ENCODE measurements at regions not wholly inside any gene's neighbourhood (a gene's known extent, or its start where the extent isn't known, plus 50 kb on each side); places are given as distances from the start of the nearest gene placed in this dataset.

DNA sequence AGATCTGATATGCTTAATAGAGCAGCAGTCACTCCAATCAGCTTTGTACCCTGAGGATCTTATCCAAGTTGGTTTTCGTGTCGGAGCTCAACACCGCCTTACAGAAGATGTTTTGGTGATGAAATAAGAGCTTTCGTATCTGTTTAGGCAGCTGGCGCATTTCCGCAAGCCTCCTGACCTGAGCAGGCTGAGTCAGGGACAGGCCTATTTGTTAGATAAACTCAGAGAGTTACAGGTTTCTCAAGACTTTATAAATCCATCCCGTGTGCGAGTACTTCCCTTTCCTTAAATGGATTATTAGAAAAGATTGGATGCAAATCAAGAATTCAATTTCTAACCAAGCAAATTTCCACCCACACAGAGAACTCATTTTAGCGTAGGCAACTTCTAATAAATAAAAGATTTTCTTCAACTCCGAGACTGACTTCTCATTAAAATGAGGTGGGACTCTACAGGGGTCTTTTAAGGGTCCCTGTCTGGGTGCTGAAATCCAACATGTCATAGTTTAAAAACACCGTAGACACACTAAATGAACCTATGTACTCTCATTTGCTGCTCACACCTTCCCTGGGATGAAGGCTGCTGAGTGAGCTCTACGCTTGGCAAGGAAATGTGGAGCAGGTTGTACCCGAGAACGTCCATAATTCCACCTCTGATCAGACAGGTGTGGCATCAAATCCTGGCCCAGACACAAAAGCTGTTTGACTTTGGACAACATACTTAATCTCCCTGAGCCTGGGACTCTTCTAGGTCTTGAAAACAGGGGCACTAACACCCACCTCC is 106.9 kb upstream of the F3 start:
- Histone ChIP-seq H3K36me3 (ENCODE audit: insufficient read depth in 1 of 2, low read depth in 1 of 2) (no peaks in the 10 kb centered on the region), H3K27me3 (ENCODE audit: insufficient read depth in 3 of 3, low read length in 2 of 3) (peaks cover 0 to 3% (median 0%) of the 10 kb centered on the region in 3 donors), H3K4me3 (no peak overlapping the region), H3K27ac (no peak overlapping the region), H3K4me1 (no peaks in the 10 kb centered on the region), H3K9me3 (no peaks in the 10 kb centered on the region)
- ATAC-seq (peak in 3 of 4 donors; percentile 35 to 44 (median 41)), DNase-seq (peak; percentile 61 to 76)
- TF ChIP-seq, protein P1, sequence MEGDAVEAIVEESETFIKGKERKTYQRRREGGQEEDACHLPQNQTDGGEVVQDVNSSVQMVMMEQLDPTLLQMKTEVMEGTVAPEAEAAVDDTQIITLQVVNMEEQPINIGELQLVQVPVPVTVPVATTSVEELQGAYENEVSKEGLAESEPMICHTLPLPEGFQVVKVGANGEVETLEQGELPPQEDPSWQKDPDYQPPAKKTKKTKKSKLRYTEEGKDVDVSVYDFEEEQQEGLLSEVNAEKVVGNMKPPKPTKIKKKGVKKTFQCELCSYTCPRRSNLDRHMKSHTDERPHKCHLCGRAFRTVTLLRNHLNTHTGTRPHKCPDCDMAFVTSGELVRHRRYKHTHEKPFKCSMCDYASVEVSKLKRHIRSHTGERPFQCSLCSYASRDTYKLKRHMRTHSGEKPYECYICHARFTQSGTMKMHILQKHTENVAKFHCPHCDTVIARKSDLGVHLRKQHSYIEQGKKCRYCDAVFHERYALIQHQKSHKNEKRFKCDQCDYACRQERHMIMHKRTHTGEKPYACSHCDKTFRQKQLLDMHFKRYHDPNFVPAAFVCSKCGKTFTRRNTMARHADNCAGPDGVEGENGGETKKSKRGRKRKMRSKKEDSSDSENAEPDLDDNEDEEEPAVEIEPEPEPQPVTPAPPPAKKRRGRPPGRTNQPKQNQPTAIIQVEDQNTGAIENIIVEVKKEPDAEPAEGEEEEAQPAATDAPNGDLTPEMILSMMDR (IDR thresholded peaks at IDR 0.05) = no peak
- 34 to 60% (median 41%) methylated on average over 14 of the region's 14 CpGs for WGBS, 3 donors
- intact Hi-C loops (cut with DNase I) = no loop called here

DNA sequence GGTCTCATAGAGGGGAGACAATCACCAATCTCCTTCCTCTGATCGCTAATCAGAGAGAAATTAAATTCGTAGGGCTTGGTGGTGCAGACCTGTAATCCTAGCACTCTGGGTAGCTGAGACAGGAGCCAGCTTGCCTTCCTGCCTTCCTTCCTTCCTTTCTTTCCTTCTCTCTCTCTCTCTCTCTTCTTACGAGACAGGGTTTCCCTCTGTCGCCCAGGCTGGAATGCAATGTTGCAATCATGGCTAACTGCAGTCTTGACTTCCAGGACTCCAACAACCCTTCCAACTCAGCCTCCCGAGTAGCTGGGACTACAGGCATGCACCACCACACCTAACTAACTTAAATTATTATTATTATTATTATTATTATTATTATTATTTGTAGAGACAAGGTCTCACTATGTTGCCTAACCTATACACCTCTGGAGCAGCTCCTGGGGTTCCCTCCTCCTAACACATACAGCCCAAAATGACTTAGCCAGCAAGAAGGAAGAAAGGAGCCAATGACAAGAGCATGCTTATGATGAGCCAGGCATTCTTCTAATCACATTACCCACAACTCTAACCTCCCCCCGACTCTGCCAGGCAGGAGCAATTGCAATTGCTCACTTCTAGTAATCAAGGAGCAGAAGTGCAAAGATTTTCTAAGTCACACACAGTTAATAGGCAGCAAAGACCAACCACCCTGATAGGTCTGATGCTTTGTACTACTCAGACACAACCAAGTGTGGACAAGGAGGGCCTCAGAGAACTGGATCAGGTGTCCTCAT is 105.4 kb upstream of the F3 start:
- no peaks in the 10 kb centered on the region for H3K36me3 ChIP-seq (ENCODE audit: insufficient read depth in 1 of 2, low read depth in 1 of 2)
- ATAC-seq = no peak
- peaks cover 0 to 3% (median 2%) of the 10 kb centered on the region in 3 donors for H3K27me3 ChIP-seq (ENCODE audit: insufficient read depth in 3 of 3, low read length in 2 of 3)
- no peak for DNase-seq
- no peaks in the 10 kb centered on the region for H3K4me1 ChIP-seq
- H3K9me3 ChIP-seq = no peaks in the 10 kb centered on the region
- TF ChIP-seq, protein P1 (IDR thresholded peaks at IDR 0.05) = no peak
- WGBS, 3 donors = 87 to 92% (median 88%) methylated on average over 6 of the region's 6 CpGs
- intact Hi-C loops (cut with DNase I) = no loop called here
- no peak overlapping the region for H3K4me3 ChIP-seq
- H3K27ac ChIP-seq = no peak overlapping the region

DNA sequence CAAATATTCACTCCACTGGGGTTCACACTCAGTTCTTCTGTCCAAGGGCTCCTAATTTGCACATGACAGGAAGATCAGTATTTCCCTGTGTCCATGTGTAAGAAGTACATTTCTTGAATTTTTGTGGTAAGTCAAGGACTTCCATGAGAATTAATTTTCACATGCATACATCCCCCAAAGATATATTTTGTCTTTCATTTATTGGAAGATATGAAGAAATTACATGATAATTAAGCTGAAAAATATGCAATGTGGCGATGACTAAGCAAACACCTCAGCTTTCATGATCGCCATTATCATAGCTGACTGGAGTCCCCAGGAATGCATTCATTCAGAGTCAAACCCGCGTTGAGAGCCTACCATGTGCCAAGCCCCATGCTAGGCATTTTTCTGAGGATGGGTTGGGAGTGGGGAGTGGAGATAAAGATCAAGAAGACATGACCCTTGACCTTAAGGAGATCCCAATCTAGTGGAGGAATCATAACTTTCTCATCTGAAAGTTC is 104.6 kb upstream of the F3 start:
- Histone ChIP-seq H3K27me3 (ENCODE audit: insufficient read depth in 3 of 3, low read length in 2 of 3) (peaks cover 0 to 2% (median 0%) of the 10 kb centered on the region in 3 donors), H3K9me3 (no peaks in the 10 kb centered on the region), H3K27ac (no peak overlapping the region), H3K4me3 (no peak overlapping the region), H3K4me1 (no peaks in the 10 kb centered on the region), H3K36me3 (ENCODE audit: insufficient read depth in 1 of 2, low read depth in 1 of 2) (no peaks in the 10 kb centered on the region)
- TF ChIP-seq, protein P1 (IDR thresholded peaks at IDR 0.05) = no peak
- DNase-seq = no peak
- WGBS, 3 donors = 95 to 99% (median 95%) methylated on average over 4 of the region's 4 CpGs
- intact Hi-C loops (cut with DNase I) = no loop called here
- no peak for ATAC-seq

DNA sequence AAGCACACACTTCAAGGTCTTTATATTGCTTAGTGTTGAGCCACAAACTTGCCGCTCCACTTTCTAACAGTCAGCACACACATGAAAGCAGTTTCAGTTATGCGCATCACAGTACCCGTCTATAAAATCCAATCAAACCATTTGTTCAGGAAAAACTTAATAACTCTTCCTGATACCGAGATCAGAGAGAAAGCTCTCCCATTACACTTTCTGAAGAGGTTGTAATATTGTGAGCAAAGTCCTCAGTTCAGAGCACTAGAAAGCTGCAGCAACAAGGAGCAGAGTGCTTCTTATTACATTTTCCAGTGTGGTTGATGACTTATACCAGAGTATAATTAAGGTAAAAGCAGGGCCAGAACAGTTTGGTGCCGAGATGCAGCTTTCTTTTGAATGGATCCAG is 102.8 kb upstream of the F3 start:
- ATAC-seq (no peak), DNase-seq (no peak)
- no peaks in the 10 kb centered on the region for H3K36me3 ChIP-seq (ENCODE audit: insufficient read depth in 1 of 2, low read depth in 1 of 2)
- H3K4me1 ChIP-seq = no peaks in the 10 kb centered on the region
- WGBS, 3 donors = 83 to 91% (median 87%) methylated on average over 5 of the region's 5 CpGs
- no peak overlapping the region for H3K4me3 ChIP-seq
- TF ChIP-seq, protein P1 (IDR thresholded peaks at IDR 0.05) = no peak
- H3K27me3 ChIP-seq (ENCODE audit: insufficient read depth in 3 of 3, low read length in 2 of 3) = peaks cover 0 to 2% (median 0%) of the 10 kb centered on the region in 3 donors
- intact Hi-C loops (cut with DNase I) = no loop called here
- H3K9me3 ChIP-seq = no peaks in the 10 kb centered on the region
- H3K27ac ChIP-seq = no peak overlapping the region

All from psoas muscle (tissue), 7 donors.